ENCODE measurements at regions not wholly inside any gene's neighbourhood (a gene's known extent, or its start where the extent isn't known, plus 50 kb on each side); places are given as distances from the start of the nearest gene placed in this dataset.

GRCh38 chr7:67724435-67724834 lies 727.8 kb downstream of the TYW1 start:
- TF ChIP-seq POLR2AphosphoS5 (IDR thresholded peaks at IDR 0.05) (no peak), CTCF (IDR thresholded peaks at IDR 0.05) (no peak), POLR2A (IDR thresholded peaks at IDR 0.05) (no peak), EP300 (IDR thresholded peaks at IDR 0.05) (no peak)
